ENCODE measurements at regions not wholly inside any gene's neighbourhood (a gene's known extent, or its start where the extent isn't known, plus 50 kb on each side); places are given as distances from the start of the nearest gene placed in this dataset.

DNA sequence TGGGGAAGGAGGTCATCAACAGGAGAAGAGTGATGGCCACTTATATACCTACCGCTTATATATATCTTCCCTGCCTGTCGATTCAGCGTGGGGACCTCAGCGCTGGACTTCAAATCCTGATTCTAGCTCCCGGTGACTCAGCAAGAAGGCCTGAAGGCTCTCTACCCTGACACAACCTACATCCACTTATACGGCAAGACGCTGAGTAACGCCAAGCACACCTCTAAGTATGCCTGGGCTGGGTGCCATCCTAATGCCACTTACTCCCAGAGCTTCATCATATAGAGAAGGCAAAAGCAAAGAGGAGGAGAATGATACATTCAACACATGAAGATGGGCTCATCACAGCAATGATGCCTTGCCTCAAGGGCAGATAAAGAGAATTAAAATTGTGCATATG is 198.3 kb downstream of the CHIC2 start:
- ATAC-seq (ENCODE audit: insufficient read depth, low read depth), result no peak
- no peak overlapping the region for H3K27ac ChIP-seq (ENCODE audit: low read length)
- H3K4me3 ChIP-seq (ENCODE audit: low read depth in 1 of 2, low read length in 2 of 2), result no peak overlapping the region
- TF ChIP-seq EZH2 (IDR thresholded peaks at IDR 0.05; ENCODE audit: borderline replicate concordance, low read depth, low read length, severe bottlenecking), result no peak
- TF ChIP-seq CTCF (IDR thresholded peaks at IDR 0.05; ENCODE audit: borderline replicate concordance, extremely low read depth, low read length, poor library complexity, severe bottlenecking), result no peak
- no peaks in the 10 kb centered on the region for H3K27me3 ChIP-seq (ENCODE audit: insufficient read depth, low read length, poor library complexity)
- H3K4me1 ChIP-seq (ENCODE audit: insufficient read depth, low read length), result no peaks in the 10 kb centered on the region
- H4K20me1 ChIP-seq (ENCODE audit: insufficient read depth, low read length), result no peaks in the 10 kb centered on the region
- H3K4me2 ChIP-seq (ENCODE audit: insufficient read depth, low read length), result no peak overlapping the region
- H3K9me3 ChIP-seq (ENCODE audit: insufficient read depth, low read length, severe bottlenecking), result no peaks in the 10 kb centered on the region
- H2AFZ ChIP-seq (ENCODE audit: low read depth, low read length), result no peak overlapping the region
- no peaks in the 10 kb centered on the region for H3K79me2 ChIP-seq (ENCODE audit: insufficient read depth, low read length)
- no peaks in the 10 kb centered on the region for H3K36me3 ChIP-seq (ENCODE audit: insufficient read depth, low read length)
- no peak overlapping the region for H3K9ac ChIP-seq (ENCODE audit: low read depth, low read length)
- DNase-seq, result no peak

- no peak overlapping the region for H2AFZ ChIP-seq (ENCODE audit: low read depth, low read length)
- no peaks in the 10 kb centered on the region for H3K4me1 ChIP-seq (ENCODE audit: insufficient read depth, low read length)
- H3K27ac ChIP-seq (ENCODE audit: low read length), result no peak overlapping the region
- no peaks in the 10 kb centered on the region for H4K20me1 ChIP-seq (ENCODE audit: insufficient read depth, low read length)
- DNase-seq (no peak), ATAC-seq (ENCODE audit: insufficient read depth, low read depth) (no peak)
- H3K36me3 ChIP-seq (ENCODE audit: insufficient read depth, low read length), result no peaks in the 10 kb centered on the region
- no peak overlapping the region for H3K4me2 ChIP-seq (ENCODE audit: insufficient read depth, low read length)
- no peaks in the 10 kb centered on the region for H3K9me3 ChIP-seq (ENCODE audit: insufficient read depth, low read length, severe bottlenecking)
- H3K9ac ChIP-seq (ENCODE audit: low read depth, low read length), result no peak overlapping the region
- no peak for TF ChIP-seq CTCF (IDR thresholded peaks at IDR 0.05; ENCODE audit: borderline replicate concordance, extremely low read depth, low read length, poor library complexity, severe bottlenecking)
- no peak for TF ChIP-seq EZH2 (IDR thresholded peaks at IDR 0.05; ENCODE audit: borderline replicate concordance, low read depth, low read length, severe bottlenecking)
- no peaks in the 10 kb centered on the region for H3K27me3 ChIP-seq (ENCODE audit: insufficient read depth, low read length, poor library complexity)
- no peak overlapping the region for H3K4me3 ChIP-seq (ENCODE audit: low read depth in 1 of 2, low read length in 2 of 2)
- no peaks in the 10 kb centered on the region for H3K79me2 ChIP-seq (ENCODE audit: insufficient read depth, low read length)
Observed at GRCh38 chr4:53865054-53865453, 199.4 kb downstream of the CHIC2 start.

- no peaks in the 10 kb centered on the region for H4K20me1 ChIP-seq (ENCODE audit: insufficient read depth, low read length)
- no peak overlapping the region for H3K27ac ChIP-seq (ENCODE audit: low read length)
- no peak overlapping the region for H3K4me3 ChIP-seq (ENCODE audit: low read depth in 1 of 2, low read length in 2 of 2)
- H3K79me2 ChIP-seq (ENCODE audit: insufficient read depth, low read length), result no peaks in the 10 kb centered on the region
- no peak overlapping the region for H3K4me2 ChIP-seq (ENCODE audit: insufficient read depth, low read length)
- no peaks in the 10 kb centered on the region for H3K4me1 ChIP-seq (ENCODE audit: insufficient read depth, low read length)
- no peak overlapping the region for H3K9ac ChIP-seq (ENCODE audit: low read depth, low read length)
- no peak overlapping the region for H2AFZ ChIP-seq (ENCODE audit: low read depth, low read length)
- H3K9me3 ChIP-seq (ENCODE audit: insufficient read depth, low read length, severe bottlenecking), result no peaks in the 10 kb centered on the region
- H3K36me3 ChIP-seq (ENCODE audit: insufficient read depth, low read length), result no peaks in the 10 kb centered on the region
- no peaks in the 10 kb centered on the region for H3K27me3 ChIP-seq (ENCODE audit: insufficient read depth, low read length, poor library complexity)
- TF ChIP-seq CTCF (IDR thresholded peaks at IDR 0.05; ENCODE audit: borderline replicate concordance, extremely low read depth, low read length, poor library complexity, severe bottlenecking), result no peak
- no peak for TF ChIP-seq EZH2 (IDR thresholded peaks at IDR 0.05; ENCODE audit: borderline replicate concordance, low read depth, low read length, severe bottlenecking)
- DNase-seq, result no peak
- ATAC-seq (ENCODE audit: insufficient read depth, low read depth), result no peak
Observed at GRCh38 chr4:53863736-53864365, 200.6 kb downstream of the CHIC2 start.
